Tibial artery (tissue), 4 donors: ENCODE measurements at regions not wholly inside any gene's neighbourhood (a gene's known extent, or its start where the extent isn't known, plus 50 kb on each side); places are given as distances from the start of the nearest gene placed in this dataset.

Experiments used
- DNase-seq, 2 donors: peaks; one replicate each; pipeline ENCODE4 v3.0.0-alpha.2; 2019
- H3K27ac ChIP-seq, 2 donors: fragments of 200-600 bp; sonication (generic) in 1 of 2; 1 replicate in 1 of 2; 2 replicates in 1 of 2; pipeline ENCODE4 v1.5.1; 2018 to 2019; ENCODE audit warnings: mild to moderate bottlenecking in 1 of 2
- H3K27me3 ChIP-seq, 2 donors: fragments of 200-600 bp; sonication (generic) in 1 of 2; one replicate each; pipeline versions ENCODE4 v1.5.1 to v1.6.0; 2016 to 2019
- H3K36me3 ChIP-seq, 3 donors: fragments of 200-600 bp; sonication (generic) in 2 of 3; one replicate each; pipeline ENCODE4 v1.5.1; 2016 to 2019; ENCODE audit warnings: mild to moderate bottlenecking in 2 of 3
- H3K4me1 ChIP-seq, 4 donors: fragments of 200-600 bp; sonication (generic) in 2 of 4; 1 replicate in 3 of 4; 2 replicates in 1 of 4; pipeline ENCODE4 v1.5.1; 2016 to 2019
- H3K4me3 ChIP-seq, 2 donors: fragments of 200-600 bp; sonication (generic) in 1 of 2; 1 replicate in 1 of 2; 2 replicates in 1 of 2; pipeline ENCODE4 v1.5.1; 2018 to 2019; ENCODE audit warnings: mild to moderate bottlenecking in 2 of 2
- H3K9me3 ChIP-seq, 3 donors: fragments of 200-600 bp; sonication (generic) in 1 of 3; one replicate each; pipeline ENCODE4 v1.5.1; 2016 to 2019
- CTCF ChIP-seq, 2 experiments: fragments of 200-600 bp in 1 of 2; fragments of 450-650 bp in 1 of 2; IDR thresholded peaks; one replicate each; pipeline ENCODE4 v1.5.1; 2017 to 2019; ENCODE audit warnings: antibody characterized with exemption in 2 of 2, mild to moderate bottlenecking in 1 of 2, moderate library complexity in 1 of 2
- intact Hi-C: fragments of 100-400 bp; cut with DNase I; formaldehyde crosslinking; loops from one replicate; pipeline ENCODE4 v1.15.0; 2023; ENCODE audit warnings: low total_unique reads

- no peak for DNase-seq
- Histone ChIP-seq H3K4me3 (no peak overlapping the region), H3K9me3 (no peaks in the 10 kb centered on the region), H3K27me3 (no peaks in the 10 kb centered on the region), H3K27ac (no peak overlapping the region), H3K36me3 (no peaks in the 10 kb centered on the region), H3K4me1 (no peaks in the 10 kb centered on the region)
- TF ChIP-seq CTCF (IDR thresholded peaks at IDR 0.05) = no peak
- intact Hi-C loops = no loop called here
These were observed 197.6 kb downstream of the SLITRK5 start for GRCh38 chr13:87868731-87869130.

GRCh38 chr13:87872813-87873212 is 201.6 kb downstream of the SLITRK5 start:
- H3K4me3 ChIP-seq = no peak overlapping the region
- H3K36me3 ChIP-seq = no peaks in the 10 kb centered on the region
- intact Hi-C loops = no loop called here
- no peaks in the 10 kb centered on the region for H3K4me1 ChIP-seq
- no peaks in the 10 kb centered on the region for H3K27me3 ChIP-seq
- no peak overlapping the region for H3K27ac ChIP-seq
- no peaks in the 10 kb centered on the region for H3K9me3 ChIP-seq
- DNase-seq = no peak
- TF ChIP-seq CTCF (IDR thresholded peaks at IDR 0.05) = no peak

- H3K9me3 ChIP-seq = no peaks in the 10 kb centered on the region
- no peak overlapping the region for H3K27ac ChIP-seq
- no peak for DNase-seq
- no peaks in the 10 kb centered on the region for H3K4me1 ChIP-seq
- intact Hi-C loops = no loop called here
- no peak overlapping the region for H3K4me3 ChIP-seq
- H3K27me3 ChIP-seq = no peaks in the 10 kb centered on the region
- H3K36me3 ChIP-seq = no peaks in the 10 kb centered on the region
- no peak for TF ChIP-seq CTCF (IDR thresholded peaks at IDR 0.05)
These were observed 206.3 kb downstream of the SLITRK5 start for GRCh38 chr13:87877477-87877876.

- Histone ChIP-seq H3K27me3 (no peaks in the 10 kb centered on the region), H3K4me3 (no peak overlapping the region), H3K4me1 (no peaks in the 10 kb centered on the region), H3K36me3 (no peaks in the 10 kb centered on the region), H3K9me3 (no peaks in the 10 kb centered on the region), H3K27ac (no peak overlapping the region)
- intact Hi-C loops = no loop called here
- DNase-seq = no peak
- TF ChIP-seq CTCF (IDR thresholded peaks at IDR 0.05) = no peak
These were observed 207.5 kb downstream of the SLITRK5 start for GRCh38 chr13:87878706-87879105.

- Histone ChIP-seq H3K9me3 (no peaks in the 10 kb centered on the region), H3K4me3 (no peak overlapping the region), H3K36me3 (no peaks in the 10 kb centered on the region), H3K4me1 (no peaks in the 10 kb centered on the region), H3K27ac (no peak overlapping the region), H3K27me3 (no peaks in the 10 kb centered on the region)
- no peak for TF ChIP-seq CTCF (IDR thresholded peaks at IDR 0.05)
- no peak for DNase-seq
- intact Hi-C loops = no loop called here
These were observed 213.7 kb downstream of the SLITRK5 start for GRCh38 chr13:87884884-87885283.

GRCh38 chr13:87887459-87888123 is 216.4 kb downstream of the SLITRK5 start:
- no peak for DNase-seq
- no peaks in the 10 kb centered on the region for H3K4me1 ChIP-seq
- H3K27me3 ChIP-seq = no peaks in the 10 kb centered on the region
- intact Hi-C loops = no loop called here
- H3K9me3 ChIP-seq = no peaks in the 10 kb centered on the region
- no peak overlapping the region for H3K27ac ChIP-seq
- no peak overlapping the region for H3K4me3 ChIP-seq
- H3K36me3 ChIP-seq = no peaks in the 10 kb centered on the region
- TF ChIP-seq CTCF (IDR thresholded peaks at IDR 0.05) = no peak
